ENCODE measurements at regions not wholly inside any gene's neighbourhood (a gene's known extent, or its start where the extent isn't known, plus 50 kb on each side); places are given as distances from the start of the nearest gene placed in this dataset.

GRCh38 chr2:58516695-58517094 lies 275.6 kb upstream of the FANCL start:
- TF ChIP-seq, protein P1, sequence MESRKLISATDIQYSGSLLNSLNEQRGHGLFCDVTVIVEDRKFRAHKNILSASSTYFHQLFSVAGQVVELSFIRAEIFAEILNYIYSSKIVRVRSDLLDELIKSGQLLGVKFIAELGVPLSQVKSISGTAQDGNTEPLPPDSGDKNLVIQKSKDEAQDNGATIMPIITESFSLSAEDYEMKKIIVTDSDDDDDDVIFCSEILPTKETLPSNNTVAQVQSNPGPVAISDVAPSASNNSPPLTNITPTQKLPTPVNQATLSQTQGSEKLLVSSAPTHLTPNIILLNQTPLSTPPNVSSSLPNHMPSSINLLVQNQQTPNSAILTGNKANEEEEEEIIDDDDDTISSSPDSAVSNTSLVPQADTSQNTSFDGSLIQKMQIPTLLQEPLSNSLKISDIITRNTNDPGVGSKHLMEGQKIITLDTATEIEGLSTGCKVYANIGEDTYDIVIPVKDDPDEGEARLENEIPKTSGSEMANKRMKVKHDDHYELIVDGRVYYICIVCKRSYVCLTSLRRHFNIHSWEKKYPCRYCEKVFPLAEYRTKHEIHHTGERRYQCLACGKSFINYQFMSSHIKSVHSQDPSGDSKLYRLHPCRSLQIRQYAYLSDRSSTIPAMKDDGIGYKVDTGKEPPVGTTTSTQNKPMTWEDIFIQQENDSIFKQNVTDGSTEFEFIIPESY (IDR thresholded peaks at IDR 0.05), result no peak
- no peak for TF ChIP-seq PRDM15 (CRISPR knock-in tag; IDR thresholded peaks at IDR 0.05)

Data from GM12878 (cell line).